ENCODE measurements at regions not wholly inside any gene's neighbourhood (a gene's known extent, or its start where the extent isn't known, plus 50 kb on each side); places are given as distances from the start of the nearest gene placed in this dataset.

- Histone ChIP-seq H3K27ac (no peak overlapping the region), H3K4me1 (peaks cover 0 to 17% (median 4%) of the 10 kb centered on the region in 3 donors), H3K4me3 (no peak overlapping the region), H3K9me3 (no peaks in the 10 kb centered on the region), H3K36me3 (no peaks in the 10 kb centered on the region), H3K27me3 (no peaks in the 10 kb centered on the region)
- intact Hi-C loops (cut with DNase I), result no loop called here
- no peak for DNase-seq
- 64 to 78% methylated on average over 1 of the region's 1 CpG for WGBS, 2 donors
- TF ChIP-seq CTCF (IDR thresholded peaks at IDR 0.05) (no peak), POLR2A (IDR thresholded peaks at IDR 0.05) (no peak)
These were observed 466.7 kb downstream of the ACTL7B start for GRCh38 chr9:108389056-108389455.

GRCh38 chr9:108386859-108387384 lies 468.9 kb downstream of the ACTL7B start:
- Histone ChIP-seq H3K36me3 (no peaks in the 10 kb centered on the region), H3K4me3 (no peak overlapping the region), H3K27ac (no peak overlapping the region), H3K9me3 (no peaks in the 10 kb centered on the region), H3K27me3 (no peaks in the 10 kb centered on the region), H3K4me1 (peaks cover 0 to 14% (median 4%) of the 10 kb centered on the region in 3 donors)
- no peak for TF ChIP-seq POLR2A (IDR thresholded peaks at IDR 0.05)
- no peak for TF ChIP-seq CTCF (IDR thresholded peaks at IDR 0.05)
- DNase-seq, result no peak
- intact Hi-C loops (cut with DNase I), result no loop called here
- 14 to 21% methylated on average over 1 of the region's 1 CpG for WGBS, 2 donors

- no peak for TF ChIP-seq POLR2A (IDR thresholded peaks at IDR 0.05)
- TF ChIP-seq CTCF (IDR thresholded peaks at IDR 0.05), result no peak
- H3K4me3 ChIP-seq, result no peak overlapping the region
- intact Hi-C loops (cut with DNase I), result no loop called here
- 89 to 93% methylated on average over 2 of the region's 2 CpGs for WGBS, 2 donors
- no peaks in the 10 kb centered on the region for H3K9me3 ChIP-seq
- DNase-seq, result no peak
- no peaks in the 10 kb centered on the region for H3K36me3 ChIP-seq
- no peaks in the 10 kb centered on the region for H3K27me3 ChIP-seq
- H3K27ac ChIP-seq, result no peak overlapping the region
- peaks cover 0 to 14% (median 4%) of the 10 kb centered on the region in 3 donors for H3K4me1 ChIP-seq
These were observed 469.8 kb downstream of the ACTL7B start for GRCh38 chr9:108386032-108386431.

GRCh38 chr9:108383796-108384195 lies 472.0 kb downstream of the ACTL7B start:
- no peaks in the 10 kb centered on the region for H3K36me3 ChIP-seq
- no peaks in the 10 kb centered on the region for H3K9me3 ChIP-seq
- H3K4me1 ChIP-seq, result peaks cover 0 to 14% (median 4%) of the 10 kb centered on the region in 3 donors
- intact Hi-C loops (cut with DNase I), result no loop called here
- H3K4me3 ChIP-seq, result no peak overlapping the region
- 6 to 24% methylated on average over 1 of the region's 1 CpG for WGBS, 2 donors
- H3K27ac ChIP-seq, result no peak overlapping the region
- DNase-seq, result no peak
- no peaks in the 10 kb centered on the region for H3K27me3 ChIP-seq
- TF ChIP-seq CTCF (IDR thresholded peaks at IDR 0.05) (no peak), POLR2A (IDR thresholded peaks at IDR 0.05) (no peak)

GRCh38 chr9:108382310-108382709 lies 473.5 kb downstream of the ACTL7B start:
- DNase-seq, result no peak
- Histone ChIP-seq H3K9me3 (no peaks in the 10 kb centered on the region), H3K27me3 (no peaks in the 10 kb centered on the region), H3K4me3 (no peak overlapping the region), H3K36me3 (no peaks in the 10 kb centered on the region), H3K4me1 (peaks cover 0 to 12% (median 4%) of the 10 kb centered on the region in 3 donors), H3K27ac (no peak overlapping the region)
- TF ChIP-seq CTCF (IDR thresholded peaks at IDR 0.05) (no peak), POLR2A (IDR thresholded peaks at IDR 0.05) (no peak)
- 77 to 79% methylated on average over 6 of the region's 6 CpGs for WGBS, 2 donors
- intact Hi-C loops (cut with DNase I), result no loop called here
